ENCODE measurements at regions not wholly inside any gene's neighbourhood (a gene's known extent, or its start where the extent isn't known, plus 50 kb on each side); places are given as distances from the start of the nearest gene placed in this dataset.

- no peak overlapping the region for H3K4me3 ChIP-seq
- intact Hi-C loops (cut with DNase I) = loop anchor here (5.0 to 10.0 kb wide), 2 partner anchors 83 to 315 kb away; no protein-coding TSS in a partner anchor
- H3K9me3 ChIP-seq = no peaks in the 10 kb centered on the region
- no peak for ATAC-seq
- no peaks in the 10 kb centered on the region for H3K4me1 ChIP-seq
- H3K27me3 ChIP-seq (ENCODE audit: insufficient read depth in 3 of 3, low read length in 2 of 3) = no peaks in the 10 kb centered on the region
- no peaks in the 10 kb centered on the region for H3K36me3 ChIP-seq (ENCODE audit: insufficient read depth in 1 of 2, low read depth in 1 of 2)
- 59 to 75% (median 70%) methylated on average over 1 of the region's 1 CpG for WGBS, 3 donors
- no peak for TF ChIP-seq CTCF (IDR thresholded peaks at IDR 0.05)
- H3K27ac ChIP-seq = no peak overlapping the region
- peak in 1 of 2 donors; percentile 22 for DNase-seq
These were observed 159.7 kb downstream of the TLE1 start for GRCh38 chr9:81529556-81530193.

- ATAC-seq = no peak
- Histone ChIP-seq H3K27me3 (ENCODE audit: insufficient read depth in 3 of 3, low read length in 2 of 3) (no peaks in the 10 kb centered on the region), H3K36me3 (ENCODE audit: insufficient read depth in 1 of 2, low read depth in 1 of 2) (no peaks in the 10 kb centered on the region), H3K27ac (no peak overlapping the region), H3K9me3 (no peaks in the 10 kb centered on the region), H3K4me1 (no peaks in the 10 kb centered on the region), H3K4me3 (no peak overlapping the region)
- 82 to 88% (median 85%) methylated on average over 2 of the region's 2 CpGs for WGBS, 3 donors
- no peak for DNase-seq
- intact Hi-C loops (cut with DNase I) = loop anchor here in 1 of 2 donors (10.0 kb wide), 1 partner anchor 318 kb away; no protein-coding TSS in a partner anchor
- no peak for TF ChIP-seq CTCF (IDR thresholded peaks at IDR 0.05)
These were observed 162.8 kb downstream of the TLE1 start for GRCh38 chr9:81526587-81526986.

GRCh38 chr9:81522716-81523551, 166.4 kb downstream of the TLE1 start:
- Histone ChIP-seq H3K4me3 (no peak overlapping the region), H3K4me1 (no peaks in the 10 kb centered on the region), H3K27ac (no peak overlapping the region), H3K27me3 (ENCODE audit: insufficient read depth in 3 of 3, low read length in 2 of 3) (peaks cover 0 to 2% (median 0%) of the 10 kb centered on the region in 3 donors), H3K9me3 (no peaks in the 10 kb centered on the region), H3K36me3 (ENCODE audit: insufficient read depth in 1 of 2, low read depth in 1 of 2) (no peaks in the 10 kb centered on the region)
- WGBS, 3 donors = 41 to 50% (median 44%) methylated on average over 8 of the region's 8 CpGs
- intact Hi-C loops (cut with DNase I) = loop anchor here (1.0 to 10.0 kb wide), 4 partner anchors 163 to 1084 kb away; partner anchors contain the start of gene TLE1 (in 1 of the 2)
- TF ChIP-seq CTCF (IDR thresholded peaks at IDR 0.05) = peak; percentile 66
- no peak for DNase-seq
- peak; percentile 77 to 93 (median 83) for ATAC-seq

- Histone ChIP-seq H3K9me3 (no peaks in the 10 kb centered on the region), H3K4me1 (no peaks in the 10 kb centered on the region), H3K36me3 (ENCODE audit: insufficient read depth in 1 of 2, low read depth in 1 of 2) (no peaks in the 10 kb centered on the region), H3K4me3 (no peak overlapping the region), H3K27me3 (ENCODE audit: insufficient read depth in 3 of 3, low read length in 2 of 3) (peaks cover 0 to 2% (median 0%) of the 10 kb centered on the region in 3 donors), H3K27ac (no peak overlapping the region)
- TF ChIP-seq CTCF (IDR thresholded peaks at IDR 0.05) = no peak
- WGBS, 3 donors = 62 to 91% (median 65%) methylated on average over 3 of the region's 3 CpGs
- no peak for DNase-seq
- ATAC-seq = peak in 3 of 4 donors; percentile 48 to 59 (median 55)
- intact Hi-C loops (cut with DNase I) = loop anchor here (5.0 to 10.0 kb wide), 3 partner anchors 165 to 1085 kb away; partner anchors contain the start of gene TLE1 (in 1 of the 2)
These were observed 167.5 kb downstream of the TLE1 start for GRCh38 chr9:81521892-81522291.
